Colonic mucosa (tissue), 4 donors: ENCODE measurements at regions not wholly inside any gene's neighbourhood (a gene's known extent, or its start where the extent isn't known, plus 50 kb on each side); places are given as distances from the start of the nearest gene placed in this dataset.

ENCODE experiments used
- DNase-seq: peaks from one replicate; pipeline ENCODE4 v3.0.0-alpha.2; 2020
- H3K27ac ChIP-seq: fragments of 200-600 bp; one replicate; pipeline ENCODE4 v1.8.0; 2021
- H3K27me3 ChIP-seq: fragments of 200-600 bp; one replicate; pipeline ENCODE4 v1.8.0; 2021
- H3K36me3 ChIP-seq: fragments of 200-600 bp; one replicate; pipeline ENCODE4 v1.8.0; 2021
- H3K4me1 ChIP-seq: fragments of 200-600 bp; one replicate; pipeline ENCODE4 v1.8.0; 2021; ENCODE audit warnings: mild to moderate bottlenecking
- H3K4me3 ChIP-seq: fragments of 200-600 bp; one replicate; pipeline ENCODE4 v1.8.0; 2021
- H3K9ac ChIP-seq, 2 donors: one replicate each; pipeline ENCODE4 v1.7.0; 2013; ENCODE audit warnings: control low read depth in 2 of 2, low read depth in 2 of 2, low read length in 2 of 2
- H3K9me3 ChIP-seq: fragments of 200-600 bp; one replicate; pipeline ENCODE4 v1.8.0; 2021
- CTCF ChIP-seq: fragments of 200-600 bp; IDR thresholded peaks from one replicate; pipeline ENCODE4 v1.8.0; 2022; ENCODE audit warnings: antibody characterized with exemption, mild to moderate bottlenecking
- intact Hi-C: fragments of 100-400 bp; cut with DNase I; formaldehyde crosslinking; loops from one replicate; pipeline ENCODE4 v1.14.1; 2022
- donor health status: healthy.
- donor health status: DM: no; HTN: no; CAD: no.
- donor health status: DM: no; HTN: no; CAD: no.

GRCh38 chr20:60819511-60819910, 432.6 kb upstream of the CDH4 start:
- Histone ChIP-seq H3K4me3 (no peak overlapping the region), H3K9me3 (no peaks in the 10 kb centered on the region), H3K36me3 (no peaks in the 10 kb centered on the region), H3K4me1 (no peaks in the 10 kb centered on the region), H3K27me3 (no peaks in the 10 kb centered on the region), H3K9ac (no peak overlapping the region), H3K27ac (no peak overlapping the region)
- TF ChIP-seq CTCF = no peak
- intact Hi-C loops = no loop called here
- DNase-seq = no peak

- H3K9me3 ChIP-seq = no peaks in the 10 kb centered on the region
- H3K4me1 ChIP-seq = no peaks in the 10 kb centered on the region
- H3K9ac ChIP-seq = no peak overlapping the region
- H3K27me3 ChIP-seq = no peaks in the 10 kb centered on the region
- H3K4me3 ChIP-seq = no peak overlapping the region
- H3K27ac ChIP-seq = no peak overlapping the region
- no peak for DNase-seq
- no peaks in the 10 kb centered on the region for H3K36me3 ChIP-seq
- intact Hi-C loops = no loop called here
- no peak for TF ChIP-seq CTCF
Measured at GRCh38 chr20:60820149-60820548, 431.9 kb upstream of the CDH4 start.

GRCh38 chr20:60820918-60821317, 431.1 kb upstream of the CDH4 start:
- Histone ChIP-seq H3K36me3 (no peaks in the 10 kb centered on the region), H3K27ac (no peak overlapping the region), H3K4me1 (no peaks in the 10 kb centered on the region), H3K9me3 (no peaks in the 10 kb centered on the region), H3K27me3 (no peaks in the 10 kb centered on the region), H3K4me3 (no peak overlapping the region), H3K9ac (no peak overlapping the region)
- intact Hi-C loops = no loop called here
- DNase-seq = no peak
- TF ChIP-seq CTCF = no peak

GRCh38 chr20:60822699-60823607, 429.1 kb upstream of the CDH4 start:
- no peak overlapping the region for H3K27ac ChIP-seq
- intact Hi-C loops = no loop called here
- no peaks in the 10 kb centered on the region for H3K27me3 ChIP-seq
- no peak for TF ChIP-seq CTCF
- H3K4me1 ChIP-seq = no peaks in the 10 kb centered on the region
- no peaks in the 10 kb centered on the region for H3K9me3 ChIP-seq
- H3K36me3 ChIP-seq = no peaks in the 10 kb centered on the region
- no peak overlapping the region for H3K9ac ChIP-seq
- no peak for DNase-seq
- no peak overlapping the region for H3K4me3 ChIP-seq

GRCh38 chr20:60835876-60836275, 416.2 kb upstream of the CDH4 start:
- H3K4me3 ChIP-seq = no peak overlapping the region
- intact Hi-C loops = no loop called here
- H3K9me3 ChIP-seq = no peaks in the 10 kb centered on the region
- H3K4me1 ChIP-seq = no peaks in the 10 kb centered on the region
- TF ChIP-seq CTCF = no peak
- H3K27me3 ChIP-seq = no peaks in the 10 kb centered on the region
- no peak for DNase-seq
- H3K36me3 ChIP-seq = no peaks in the 10 kb centered on the region
- H3K9ac ChIP-seq = no peak overlapping the region
- H3K27ac ChIP-seq = no peak overlapping the region
